ENCODE measurements at regions not wholly inside any gene's neighbourhood (a gene's known extent, or its start where the extent isn't known, plus 50 kb on each side); places are given as distances from the start of the nearest gene placed in this dataset.

- Mint-ChIP-seq H3K27me3 (ENCODE audit: insufficient read depth, unreplicated experiment) (peaks cover 64% of the 10 kb centered on the region), H3K9me3 (ENCODE audit: unreplicated experiment) (no peaks in the 10 kb centered on the region), H3K36me3 (ENCODE audit: insufficient read depth, unreplicated experiment) (peaks cover 5% of the 10 kb centered on the region), H3K4me1 (ENCODE audit: insufficient read depth, unreplicated experiment) (no peaks in the 10 kb centered on the region), H3K27ac (ENCODE audit: low read depth, unreplicated experiment) (no peak overlapping the region), H3K4me3 (ENCODE audit: unreplicated experiment) (no peak overlapping the region)
- no peak for TF ChIP-seq CTCF (IDR thresholded peaks at IDR 0.05; ENCODE audit: unreplicated experiment)
- no peak for DNase-seq (ENCODE audit: unreplicated experiment)
- ChIA-PET CTCF (no interaction called here), POLR2A (no interaction called here)
- no TSS peak for BruUV-seq (replicated peaks)
- intact Hi-C loops (cut with micrococcal nuclease), result no loop called here
These were observed 614.7 kb downstream of the FAM181B start for GRCh38 chr11:82118946-82119345.

GRCh38 chr11:82117362-82117761 is 616.3 kb downstream of the FAM181B start:
- BruUV-seq (replicated peaks), result no TSS peak
- H3K27me3 Mint-ChIP-seq (ENCODE audit: insufficient read depth, unreplicated experiment), result peaks cover 52% of the 10 kb centered on the region
- H3K27ac Mint-ChIP-seq (ENCODE audit: low read depth, unreplicated experiment), result no peak overlapping the region
- no peak overlapping the region for H3K4me3 Mint-ChIP-seq (ENCODE audit: unreplicated experiment)
- ChIA-PET CTCF (interaction anchor here (0.5 kb wide), 2 partner anchors 12 to 299 kb away, joined by 3 to 5 read pairs; no protein-coding TSS in a partner anchor), POLR2A (no interaction called here)
- intact Hi-C loops (cut with micrococcal nuclease), result no loop called here
- TF ChIP-seq CTCF (IDR thresholded peaks at IDR 0.05; ENCODE audit: unreplicated experiment), result no peak
- H3K4me1 Mint-ChIP-seq (ENCODE audit: insufficient read depth, unreplicated experiment), result no peaks in the 10 kb centered on the region
- no peaks in the 10 kb centered on the region for H3K9me3 Mint-ChIP-seq (ENCODE audit: unreplicated experiment)
- no peak for DNase-seq (ENCODE audit: unreplicated experiment)
- H3K36me3 Mint-ChIP-seq (ENCODE audit: insufficient read depth, unreplicated experiment), result no peaks in the 10 kb centered on the region

- Mint-ChIP-seq H3K4me1 (ENCODE audit: insufficient read depth, unreplicated experiment) (no peaks in the 10 kb centered on the region), H3K36me3 (ENCODE audit: insufficient read depth, unreplicated experiment) (no peaks in the 10 kb centered on the region), H3K9me3 (ENCODE audit: unreplicated experiment) (no peaks in the 10 kb centered on the region), H3K4me3 (ENCODE audit: unreplicated experiment) (peak overlapping the region; percentile 47), H3K27ac (ENCODE audit: low read depth, unreplicated experiment) (no peak overlapping the region), H3K27me3 (ENCODE audit: insufficient read depth, unreplicated experiment) (peaks cover 59% of the 10 kb centered on the region)
- ChIA-PET CTCF (interaction anchor here (1.0 to 1.3 kb wide), 2 partner anchors 12 kb away, joined by 3 to 5 read pairs; no protein-coding TSS in a partner anchor), POLR2A (no interaction called here)
- no peak for TF ChIP-seq CTCF (IDR thresholded peaks at IDR 0.05; ENCODE audit: unreplicated experiment)
- BruUV-seq (replicated peaks), result no TSS peak
- intact Hi-C loops (cut with micrococcal nuclease), result no loop called here
- no peak for DNase-seq (ENCODE audit: unreplicated experiment)
These were observed 628.2 kb downstream of the FAM181B start for GRCh38 chr11:82105331-82105998.

GRCh38 chr11:82092904-82093303 is 640.8 kb downstream of the FAM181B start:
- no peaks in the 10 kb centered on the region for H3K36me3 Mint-ChIP-seq (ENCODE audit: insufficient read depth, unreplicated experiment)
- no peak overlapping the region for H3K4me3 Mint-ChIP-seq (ENCODE audit: unreplicated experiment)
- peaks cover 59% of the 10 kb centered on the region for H3K27me3 Mint-ChIP-seq (ENCODE audit: insufficient read depth, unreplicated experiment)
- no peak for DNase-seq (ENCODE audit: unreplicated experiment)
- no peaks in the 10 kb centered on the region for H3K4me1 Mint-ChIP-seq (ENCODE audit: insufficient read depth, unreplicated experiment)
- TF ChIP-seq CTCF (IDR thresholded peaks at IDR 0.05; ENCODE audit: unreplicated experiment), result no peak
- H3K27ac Mint-ChIP-seq (ENCODE audit: low read depth, unreplicated experiment), result no peak overlapping the region
- H3K9me3 Mint-ChIP-seq (ENCODE audit: unreplicated experiment), result no peaks in the 10 kb centered on the region
- ChIA-PET POLR2A (no interaction called here), CTCF (interaction anchor here (1.2 kb wide), 1 partner anchor 12 kb away, joined by 3 read pairs; no protein-coding TSS in a partner anchor)
- BruUV-seq (replicated peaks), result no TSS peak
- intact Hi-C loops (cut with micrococcal nuclease), result no loop called here

Data from MCF 10A (cell line).